MM.1S (cell line): ENCODE measurements at regions not wholly inside any gene's neighbourhood (a gene's known extent, or its start where the extent isn't known, plus 50 kb on each side); places are given as distances from the start of the nearest gene placed in this dataset.

Source experiments
- DNase-seq: peaks from one replicate; pipeline ENCODE4 v3.0.0-alpha.2; 2015
- H2AFZ ChIP-seq: fragments of 300-600 bp; sonication (generic); 2 replicates; pipeline ENCODE4 v1.6.0; 2016; ENCODE audit warnings: antibody characterized with exemption, low read length
- H3F3A ChIP-seq: fragments of 300-600 bp; sonication (generic); 2 replicates; pipeline ENCODE4 v1.6.1; 2016; ENCODE audit warnings: mild to moderate bottlenecking, antibody characterized with exemption, low read length, moderate library complexity, mixed read lengths; ENCODE audit not compliant: insufficient read depth
- H3K27ac ChIP-seq: fragments of 300-600 bp; sonication (generic); 2 replicates; pipeline ENCODE4 v1.5.1; 2016; ENCODE audit warnings: mild to moderate bottlenecking, low read length
- H3K27me3 ChIP-seq: fragments of 300-600 bp; sonication (generic); replicated peaks from 2 replicates; pipeline ENCODE4 v1.6.0; 2016; ENCODE audit warnings: low read length; ENCODE audit not compliant: insufficient read depth
- H3K36me3 ChIP-seq: fragments of 300-600 bp; sonication (generic); replicated peaks from 2 replicates; pipeline ENCODE4 v1.6.1; 2016; ENCODE audit warnings: mild to moderate bottlenecking, low read length, mixed read lengths; ENCODE audit not compliant: insufficient read depth
- H3K4me1 ChIP-seq: fragments of 300-600 bp; sonication (generic); 2 replicates; pipeline ENCODE4 v1.6.1; 2016; ENCODE audit warnings: low read length, mixed read lengths
- H3K4me2 ChIP-seq: fragments of 300-600 bp; sonication (generic); 2 replicates; pipeline ENCODE4 v1.6.0; 2016; ENCODE audit warnings: low read depth, low read length
- H3K4me3 ChIP-seq: fragments of 300-600 bp; sonication (generic); 2 replicates; pipeline ENCODE4 v1.5.1; 2016; ENCODE audit warnings: low read length, mixed read lengths
- H3K79me2 ChIP-seq: fragments of 300-600 bp; sonication (generic); 2 replicates; pipeline ENCODE4 v1.6.1; 2016; ENCODE audit warnings: mixed run types, low read length, mixed read lengths
- H3K9ac ChIP-seq: fragments of 300-600 bp; sonication (generic); 2 replicates; pipeline ENCODE4 v1.6.1; 2016; ENCODE audit warnings: low read length, mixed read lengths
- H3K9me2 ChIP-seq: fragments of 300-600 bp; sonication (generic); replicated peaks from 2 replicates; pipeline ENCODE4 v1.6.1; 2016; ENCODE audit warnings: mild to moderate bottlenecking, low read length, mixed read lengths; ENCODE audit not compliant: insufficient read depth
- H3K9me3 ChIP-seq: fragments of 300-600 bp; sonication (generic); replicated peaks from 2 replicates; pipeline ENCODE4 v1.6.1; 2016; ENCODE audit warnings: mild to moderate bottlenecking, low read length, mixed read lengths; ENCODE audit not compliant: insufficient read depth
- H4K20me1 ChIP-seq: fragments of 300-600 bp; sonication (generic); 2 replicates; pipeline ENCODE4 v1.6.1; 2016; ENCODE audit warnings: mild to moderate bottlenecking, low read length, moderate library complexity, mixed read lengths; ENCODE audit not compliant: insufficient read depth
- CTCF ChIP-seq: fragments of 300-600 bp; sonication (generic); IDR thresholded peaks from 2 replicates; pipeline ENCODE4 v1.5.1; 2016; ENCODE audit warnings: antibody characterized with exemption, low read length, mixed read lengths
- EZH2 ChIP-seq: fragments of 300-600 bp; sonication (generic); optimal IDR thresholded peaks from 2 replicates; pipeline ENCODE3; 2017; ENCODE audit warnings: low read depth, mild to moderate bottlenecking, antibody characterized with exemption, low read length, mixed read lengths
- EZH2phosphoT487 ChIP-seq: fragments of 300-600 bp; sonication (generic); IDR thresholded peaks from 2 replicates; pipeline ENCODE4 v1.6.1; 2018; ENCODE audit warnings: antibody characterized with exemption, low read length

- no peak overlapping the region for H3K9ac ChIP-seq
- H4K20me1 ChIP-seq, result no peaks in the 10 kb centered on the region
- H3K27me3 ChIP-seq, result no peaks in the 10 kb centered on the region
- no peaks in the 10 kb centered on the region for H3K9me3 ChIP-seq
- TF ChIP-seq EZH2 (no peak), CTCF (no peak), EZH2phosphoT487 (no peak)
- no peaks in the 10 kb centered on the region for H3K36me3 ChIP-seq
- H3K4me2 ChIP-seq, result no peak overlapping the region
- no peak overlapping the region for H3K27ac ChIP-seq
- no peak for DNase-seq
- H2AFZ ChIP-seq, result no peak overlapping the region
- no peaks in the 10 kb centered on the region for H3F3A ChIP-seq
- no peak overlapping the region for H3K4me3 ChIP-seq
- no peaks in the 10 kb centered on the region for H3K9me2 ChIP-seq
- H3K4me1 ChIP-seq, result no peaks in the 10 kb centered on the region
- no peaks in the 10 kb centered on the region for H3K79me2 ChIP-seq
Measured at GRCh38 chr14:21965042-21965441, 291.4 kb upstream of the OR4E1 start.

- no peaks in the 10 kb centered on the region for H3K27me3 ChIP-seq
- no peak overlapping the region for H3K4me3 ChIP-seq
- no peak for DNase-seq
- no peaks in the 10 kb centered on the region for H3K9me3 ChIP-seq
- TF ChIP-seq CTCF (no peak), EZH2phosphoT487 (no peak), EZH2 (no peak)
- no peak overlapping the region for H3K4me2 ChIP-seq
- H3K4me1 ChIP-seq, result no peaks in the 10 kb centered on the region
- no peak overlapping the region for H3K27ac ChIP-seq
- H3F3A ChIP-seq, result no peaks in the 10 kb centered on the region
- H3K36me3 ChIP-seq, result no peaks in the 10 kb centered on the region
- no peaks in the 10 kb centered on the region for H3K79me2 ChIP-seq
- H3K9ac ChIP-seq, result no peak overlapping the region
- H4K20me1 ChIP-seq, result no peaks in the 10 kb centered on the region
- no peak overlapping the region for H2AFZ ChIP-seq
- no peaks in the 10 kb centered on the region for H3K9me2 ChIP-seq
Measured at GRCh38 chr14:21964180-21964579, 290.6 kb upstream of the OR4E1 start.

GRCh38 chr14:21960636-21961035 lies 287.0 kb upstream of the OR4E1 start:
- H3K4me2 ChIP-seq, result no peak overlapping the region
- TF ChIP-seq CTCF (no peak), EZH2 (no peak), EZH2phosphoT487 (no peak)

More at GRCh38 chr14:21960636-21961035, 287.0 kb upstream of the OR4E1 start:
- H3K9me3 ChIP-seq, result no peaks in the 10 kb centered on the region
- no peaks in the 10 kb centered on the region for H3K27me3 ChIP-seq
- H3F3A ChIP-seq, result no peaks in the 10 kb centered on the region
- no peak overlapping the region for H3K27ac ChIP-seq
- no peak for DNase-seq
- no peak overlapping the region for H3K9ac ChIP-seq
- H3K9me2 ChIP-seq, result no peaks in the 10 kb centered on the region
- H3K36me3 ChIP-seq, result no peaks in the 10 kb centered on the region
- H3K4me3 ChIP-seq, result no peak overlapping the region
- no peaks in the 10 kb centered on the region for H3K4me1 ChIP-seq
- no peaks in the 10 kb centered on the region for H3K79me2 ChIP-seq
- H4K20me1 ChIP-seq, result no peaks in the 10 kb centered on the region
- H2AFZ ChIP-seq, result no peak overlapping the region
